ENCODE measurements at regions not wholly inside any gene's neighbourhood (a gene's known extent, or its start where the extent isn't known, plus 50 kb on each side); places are given as distances from the start of the nearest gene placed in this dataset.
"Not testable (repeated sequence)": the region's sequence is repeated elsewhere in the genome, so short reads cannot be mapped to it uniquely, and the experiment has no call there.

DNA sequence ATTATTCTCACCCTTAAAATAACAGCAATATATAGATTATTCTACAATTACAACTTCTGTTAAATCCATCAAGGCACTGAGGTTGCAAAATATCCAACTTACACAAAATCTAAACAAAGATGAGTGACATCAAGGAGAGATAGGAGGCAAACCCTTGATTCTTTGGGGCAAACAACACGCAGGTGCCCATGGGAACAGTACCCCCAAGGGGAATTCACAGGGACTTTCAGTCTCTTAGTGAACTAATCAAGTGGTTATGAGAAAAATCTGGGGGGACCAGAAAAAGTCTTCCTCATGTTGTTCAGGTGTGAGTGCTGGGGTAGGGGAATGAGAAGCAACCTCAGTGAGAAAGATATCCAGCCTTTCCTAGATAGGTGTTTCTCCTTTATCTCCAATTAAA, 1107.9 kb downstream of the PLA2G4A start:
- DNase-seq (ENCODE audit: extremely low read depth, low read depth, low spot score) = no peak

DNA sequence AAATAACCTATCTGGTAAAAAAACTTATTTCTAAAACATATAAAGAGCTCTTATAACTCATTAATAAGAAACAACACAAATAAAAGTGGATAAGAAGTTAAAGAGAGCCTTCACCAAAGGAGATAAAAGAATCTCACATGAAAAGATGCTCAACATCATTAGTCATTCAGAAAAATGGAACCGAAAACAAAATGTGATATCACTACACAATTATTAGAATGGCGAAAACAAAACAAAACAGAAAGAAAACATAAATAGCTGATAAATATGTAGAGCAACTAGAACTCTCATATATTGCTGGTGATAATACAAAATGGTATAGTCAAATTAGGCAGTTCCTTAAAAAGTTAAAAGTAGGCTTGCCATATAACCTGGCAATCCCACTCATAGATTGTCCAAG, 1109.3 kb downstream of the PLA2G4A start:
- DNase-seq (ENCODE audit: extremely low read depth, low read depth, low spot score) = no peak

GRCh38 chr1:187942986-187943385, 1114.2 kb downstream of the PLA2G4A start:
- DNase-seq (ENCODE audit: extremely low read depth, low read depth, low spot score) = no peak

- no peak for DNase-seq (ENCODE audit: extremely low read depth, low read depth, low spot score)
Observed at GRCh38 chr1:187943606-187944403, 1115.1 kb downstream of the PLA2G4A start.

DNA sequence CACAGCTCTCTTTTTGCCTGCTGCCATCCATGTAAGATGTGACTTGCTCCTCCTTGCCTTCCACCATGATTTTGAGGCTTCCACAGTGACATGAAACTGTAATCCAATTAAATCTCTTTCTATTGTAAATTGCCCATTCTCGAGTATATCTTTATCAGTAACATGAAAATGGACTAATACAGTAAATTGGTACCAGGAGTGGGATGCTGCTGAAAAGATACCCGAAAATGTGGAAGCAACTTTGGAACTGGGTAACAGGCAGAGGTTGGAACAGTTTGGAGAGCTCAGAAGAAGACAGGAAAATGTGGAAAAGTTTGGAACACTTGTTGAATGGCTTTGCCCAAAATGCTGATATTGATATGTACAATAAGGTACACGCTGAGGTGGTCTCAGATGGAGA, 1117.9 kb downstream of the PLA2G4A start:
- not testable (repeated sequence) for DNase-seq (ENCODE audit: extremely low read depth, low read depth, low spot score)

GRCh38 chr1:187947359-187947758, 1118.6 kb downstream of the PLA2G4A start:
- no peak for DNase-seq (ENCODE audit: extremely low read depth, low read depth, low spot score)

DNA sequence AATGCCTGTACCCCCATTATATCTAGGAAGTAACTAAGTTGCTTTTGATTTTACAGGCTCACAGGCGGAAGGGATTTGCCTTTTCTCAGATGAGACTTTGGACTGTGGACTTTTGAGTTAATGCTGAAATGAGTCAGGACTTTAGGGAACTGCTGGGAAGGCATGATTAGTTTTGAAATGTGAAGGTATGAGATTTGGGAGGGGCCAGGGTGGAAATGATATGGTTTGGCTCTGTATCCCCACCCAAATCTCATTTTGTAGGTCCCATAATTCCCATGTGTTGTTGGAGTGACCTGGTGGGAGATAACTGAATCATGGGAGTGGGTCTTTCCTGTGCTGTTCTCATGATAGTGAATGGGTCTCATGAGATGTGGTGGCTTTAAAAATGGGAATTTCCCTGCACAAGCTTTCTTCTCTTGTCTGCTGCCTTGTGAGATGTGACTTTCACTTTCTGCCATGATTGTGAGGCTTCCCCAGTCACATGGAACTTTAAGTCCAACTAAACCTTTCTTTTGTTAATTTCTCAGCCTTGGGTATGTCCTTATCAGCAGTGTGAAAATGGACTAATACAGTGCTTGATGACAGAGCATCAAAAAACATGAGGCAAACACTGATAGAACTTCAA, 1119.5 kb downstream of the PLA2G4A start:
- DNase-seq (ENCODE audit: extremely low read depth, low read depth, low spot score) = no peak

- no peak for DNase-seq (ENCODE audit: extremely low read depth, low read depth, low spot score)
Observed at GRCh38 chr1:187949567-187949966, 1120.8 kb downstream of the PLA2G4A start.

- DNase-seq (ENCODE audit: extremely low read depth, low read depth, low spot score) = no peak
Observed at GRCh38 chr1:187951817-187952216, 1123.1 kb downstream of the PLA2G4A start.

DNA sequence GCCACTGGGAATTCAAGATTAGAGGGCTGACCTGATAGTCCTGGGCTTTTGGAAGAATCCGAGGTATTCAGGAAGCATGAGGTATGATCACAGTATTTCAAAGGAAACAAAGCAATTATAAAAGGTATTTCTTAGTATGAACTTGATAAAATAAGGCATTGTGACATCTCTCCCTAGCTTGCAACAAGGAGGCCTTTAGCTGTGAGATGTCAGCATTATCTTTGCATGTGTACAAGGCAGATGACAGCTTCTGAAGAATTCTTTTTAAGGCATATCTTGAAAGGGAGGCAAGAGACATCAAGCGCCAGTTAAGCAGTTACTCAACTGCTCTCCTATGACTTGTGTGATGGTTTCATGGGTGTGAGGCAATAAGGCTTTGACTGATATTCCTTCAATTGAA, 1123.7 kb downstream of the PLA2G4A start:
- no peak for DNase-seq (ENCODE audit: extremely low read depth, low read depth, low spot score)

DNA sequence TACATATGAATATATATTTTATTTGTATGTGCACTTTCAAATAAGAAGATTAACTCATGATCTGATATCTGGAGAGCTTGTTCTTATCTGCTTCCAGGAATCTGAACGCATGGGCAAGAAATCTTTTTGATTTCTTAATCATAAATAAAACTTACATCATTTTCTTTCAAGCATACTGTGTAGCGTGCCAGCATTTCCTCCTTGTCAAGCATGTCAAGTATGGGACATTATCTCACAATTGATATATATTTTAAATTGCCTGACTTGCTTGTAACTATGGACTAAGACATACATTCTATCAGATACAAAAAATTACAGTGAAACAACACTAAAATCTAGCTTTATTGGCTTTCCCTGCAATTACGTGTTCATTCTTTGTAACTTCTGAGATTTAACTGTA, 1128.2 kb downstream of the PLA2G4A start:
- no peak for DNase-seq (ENCODE audit: extremely low read depth, low read depth, low spot score)

DNA sequence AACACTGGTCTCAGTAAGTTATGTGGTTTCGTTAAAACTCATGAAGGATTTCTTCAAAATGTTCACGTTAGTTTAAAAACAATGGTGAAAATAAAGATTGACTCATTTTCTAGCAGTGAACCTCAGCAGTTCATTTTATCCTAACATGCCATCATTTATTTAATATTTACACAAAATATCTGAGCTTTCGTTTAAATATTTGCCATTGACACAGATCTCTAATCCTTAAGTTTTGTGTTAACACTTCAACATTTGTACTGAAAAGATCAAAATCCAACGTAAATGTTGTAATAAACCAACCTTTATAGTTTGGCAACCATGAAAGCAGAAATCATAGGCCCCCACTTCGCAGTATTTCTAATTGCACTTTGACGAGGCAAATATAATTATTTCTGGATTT, 1129.5 kb downstream of the PLA2G4A start:
- no peak for DNase-seq (ENCODE audit: extremely low read depth, low read depth, low spot score)

- no peak for DNase-seq (ENCODE audit: extremely low read depth, low read depth, low spot score)
Observed at GRCh38 chr1:187959062-187959461, 1130.3 kb downstream of the PLA2G4A start.

GRCh38 chr1:187960125-187960638, 1131.4 kb downstream of the PLA2G4A start:
- no peak for DNase-seq (ENCODE audit: extremely low read depth, low read depth, low spot score)

- no peak for DNase-seq (ENCODE audit: extremely low read depth, low read depth, low spot score)
Observed at GRCh38 chr1:187961895-187962294, 1133.1 kb downstream of the PLA2G4A start.

- no peak for DNase-seq (ENCODE audit: extremely low read depth, low read depth, low spot score)
Observed at GRCh38 chr1:187971851-187972250, 1143.1 kb downstream of the PLA2G4A start.

- no peak for DNase-seq (ENCODE audit: extremely low read depth, low read depth, low spot score)
Observed at GRCh38 chr1:187977298-187977697, 1148.5 kb downstream of the PLA2G4A start.

DNA sequence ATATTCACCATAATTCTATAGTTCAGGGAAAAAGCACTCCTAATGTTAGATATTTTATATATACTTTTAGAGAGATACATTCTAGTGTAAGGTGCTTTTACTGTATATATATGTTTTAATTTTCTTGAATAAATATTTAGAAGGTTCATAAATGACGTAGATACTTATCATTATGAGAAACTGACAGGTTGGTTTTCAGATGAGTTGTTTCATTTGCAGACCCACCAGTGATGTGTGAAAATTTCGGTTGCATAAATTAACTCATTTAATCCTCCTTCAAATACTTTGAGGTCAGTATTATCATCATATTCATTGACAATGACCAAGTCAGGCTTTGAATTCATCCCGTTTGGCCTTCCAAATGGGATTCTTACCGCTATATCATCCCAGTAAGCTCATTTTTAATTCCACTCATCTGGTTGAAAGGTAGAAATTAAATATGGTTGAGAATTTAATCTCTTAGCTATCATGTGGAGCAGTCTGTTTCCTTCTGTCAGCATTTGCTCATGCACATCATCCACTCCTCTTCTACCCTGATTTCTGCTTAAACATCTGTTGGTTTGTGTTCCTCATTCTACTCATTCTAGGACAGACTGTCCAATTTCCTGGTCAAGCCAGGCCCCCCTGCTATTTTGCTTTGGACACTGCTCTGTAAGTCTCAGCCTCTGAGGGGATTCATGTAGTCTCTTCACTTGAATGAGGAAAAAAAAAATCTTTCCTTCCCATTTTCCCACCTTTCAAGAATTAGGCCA, 1156.6 kb downstream of the PLA2G4A start:
- no peak for DNase-seq (ENCODE audit: extremely low read depth, low read depth, low spot score)

DNA sequence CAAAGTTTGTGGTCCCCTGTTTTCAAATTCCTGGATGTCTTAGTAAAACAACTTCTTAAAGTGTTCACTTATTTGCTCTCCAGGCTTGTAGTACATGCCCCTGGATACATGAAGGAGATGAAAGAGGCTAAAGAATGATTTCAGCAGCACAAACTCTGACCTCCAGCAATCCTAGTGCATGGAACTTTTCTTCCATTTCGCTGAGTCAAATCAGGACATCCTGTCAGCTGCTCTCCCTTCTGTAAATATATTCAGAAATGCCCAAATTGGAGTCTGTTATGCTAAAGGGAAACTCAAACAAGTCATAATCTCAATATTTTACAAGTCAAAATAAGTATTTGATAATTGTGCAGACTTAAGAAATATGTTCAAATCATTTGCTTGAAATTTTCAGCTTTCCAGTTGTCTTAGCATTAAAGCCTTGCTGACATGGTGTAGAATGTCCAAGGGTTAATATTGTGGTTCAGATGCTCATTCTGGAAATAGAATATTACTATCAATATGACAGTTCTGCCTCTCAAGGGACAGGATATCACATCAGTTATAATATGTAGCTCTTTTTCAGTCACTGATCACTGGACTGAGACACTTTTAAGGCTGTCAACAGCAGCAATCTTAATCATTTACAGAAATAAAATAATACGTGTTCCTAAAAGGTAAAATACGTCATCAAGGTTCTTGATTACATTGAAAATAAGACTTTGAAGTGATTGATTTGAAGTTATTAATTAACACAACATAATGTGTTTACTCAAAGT, 1157.3 kb downstream of the PLA2G4A start:
- no peak for DNase-seq (ENCODE audit: extremely low read depth, low read depth, low spot score)

GRCh38 chr1:187987236-187987776, 1158.6 kb downstream of the PLA2G4A start:
- no peak for DNase-seq (ENCODE audit: extremely low read depth, low read depth, low spot score)

DNA sequence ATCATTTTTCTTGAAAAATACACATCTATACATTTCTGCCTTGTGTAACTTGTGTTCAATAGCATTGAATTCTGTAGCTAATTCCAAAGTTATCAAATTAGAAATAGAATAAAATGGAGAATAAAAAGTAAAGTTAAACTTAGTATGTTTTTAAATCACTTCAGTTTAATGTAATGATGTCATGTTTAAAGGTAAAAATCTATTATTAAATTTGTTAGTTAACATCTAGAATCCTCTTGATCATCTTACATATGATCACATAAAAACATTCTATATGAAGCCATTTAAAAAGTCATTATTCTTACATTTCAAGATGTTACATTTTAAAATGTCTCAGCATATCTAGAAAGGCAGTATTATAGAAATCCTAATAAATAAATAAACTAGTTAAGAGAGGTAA, 1163.2 kb downstream of the PLA2G4A start:
- no peak for DNase-seq (ENCODE audit: extremely low read depth, low read depth, low spot score)
